Raji (cell line): ENCODE measurements at regions not wholly inside any gene's neighbourhood (a gene's known extent, or its start where the extent isn't known, plus 50 kb on each side); places are given as distances from the start of the nearest gene placed in this dataset.

Experiments
- POLR2A ChIP-seq: IDR thresholded peaks from 2 replicates; pipeline ENCODE4 v1.6.1; 2011; ENCODE audit warnings: low read depth, low read length, control low read depth; ENCODE audit not compliant: insufficient read depth

- no peak for TF ChIP-seq POLR2A
Observed at GRCh38 chr3:125645616-125646015, 50.3 kb upstream of the OSBPL11 start.

GRCh38 chr3:125646581-125646980 is 51.3 kb upstream of the OSBPL11 start:
- no peak for TF ChIP-seq POLR2A

GRCh38 chr3:125647318-125648014 is 52.2 kb upstream of the OSBPL11 start:
- TF ChIP-seq POLR2A: no peak

GRCh38 chr3:125651244-125651643 is 55.9 kb upstream of the OSBPL11 start:
- TF ChIP-seq POLR2A: no peak

- no peak for TF ChIP-seq POLR2A
Observed at GRCh38 chr3:125652349-125652748, 57.1 kb upstream of the OSBPL11 start.

GRCh38 chr3:125654526-125654925 is 59.2 kb upstream of the OSBPL11 start:
- TF ChIP-seq POLR2A: no peak

- TF ChIP-seq POLR2A: no peak
Observed at GRCh38 chr3:125662675-125663074, 67.4 kb upstream of the OSBPL11 start.

- no peak for TF ChIP-seq POLR2A
Observed at GRCh38 chr3:125670352-125670751, 75.1 kb upstream of the OSBPL11 start.

GRCh38 chr3:125670945-125671344 is 75.6 kb upstream of the OSBPL11 start:
- TF ChIP-seq POLR2A: no peak

- TF ChIP-seq POLR2A: no peak
Observed at GRCh38 chr3:125671461-125672243, 76.4 kb upstream of the OSBPL11 start.

GRCh38 chr3:125675791-125676190 is 80.5 kb upstream of the OSBPL11 start:
- no peak for TF ChIP-seq POLR2A

- TF ChIP-seq POLR2A: no peak
Observed at GRCh38 chr3:125679258-125679657, 84.0 kb upstream of the OSBPL11 start.

- no peak for TF ChIP-seq POLR2A
Observed at GRCh38 chr3:125681146-125681545, 85.8 kb upstream of the OSBPL11 start.

- no peak for TF ChIP-seq POLR2A
Observed at GRCh38 chr3:125683067-125683829, 88.0 kb upstream of the OSBPL11 start.

- no peak for TF ChIP-seq POLR2A
Observed at GRCh38 chr3:125684199-125684598, 88.9 kb upstream of the OSBPL11 start.

- no peak for TF ChIP-seq POLR2A
Observed at GRCh38 chr3:125692361-125692760, 97.1 kb upstream of the OSBPL11 start.
